ENCODE measurements at regions not wholly inside any gene's neighbourhood (a gene's known extent, or its start where the extent isn't known, plus 50 kb on each side); places are given as distances from the start of the nearest gene placed in this dataset.

DNA sequence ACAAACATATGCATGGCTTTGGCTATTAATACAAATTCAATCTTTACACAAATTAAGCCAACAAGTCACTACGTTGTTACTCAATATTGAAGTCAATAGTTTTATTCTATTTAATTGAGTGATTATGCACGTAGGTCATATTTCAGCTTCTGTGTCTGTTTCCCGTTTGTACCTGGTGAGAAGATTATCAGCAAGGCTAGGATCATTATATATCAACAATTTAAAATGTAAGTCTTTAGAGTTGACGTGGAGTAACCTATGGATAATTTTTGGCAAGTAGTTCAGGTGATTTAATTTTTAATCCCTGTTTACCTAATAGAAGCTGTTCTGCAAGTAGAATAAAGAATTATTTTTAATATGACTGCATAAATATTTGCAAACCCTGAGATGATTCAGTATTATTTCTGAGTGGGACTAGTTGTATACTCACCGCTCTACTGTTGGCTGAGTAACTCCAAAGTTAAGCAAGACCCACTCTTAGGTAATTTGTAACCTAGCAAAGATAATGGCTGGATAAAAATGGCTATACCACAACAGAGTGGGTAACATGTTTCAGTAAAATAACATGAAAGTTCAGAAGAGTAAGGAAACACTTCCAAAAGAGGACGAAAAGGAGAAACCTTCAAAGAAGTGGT is 161.0 kb downstream of the HGF start:
- H3K36me3 ChIP-seq (ENCODE audit: control insufficient read depth in 2 of 4, insufficient read depth in 4 of 4, low read length in 3 of 4) = no peaks in the 10 kb centered on the region
- H2AFZ ChIP-seq (ENCODE audit: low read length) = no peak overlapping the region
- no peak overlapping the region for H3K4me2 ChIP-seq (ENCODE audit: insufficient read depth in 1 of 2, low read depth in 2 of 2, low read length in 2 of 2)
- no peak overlapping the region for H3K4me3 ChIP-seq (ENCODE audit: extremely low read depth in 1 of 4, insufficient read depth in 2 of 4, low read depth in 3 of 4, low read length in 4 of 4)
- no peak overlapping the region for H3K14ac ChIP-seq (ENCODE audit: insufficient read length)
- H2BK12ac ChIP-seq (ENCODE audit: low read depth, low read length) = no peak overlapping the region
- no peak overlapping the region for H3K9ac ChIP-seq (replicated peaks in 1 of 4; ENCODE audit: extremely low read depth in 1 of 4, low read depth in 3 of 4, low read length in 3 of 4)
- no peak overlapping the region for H4K5ac ChIP-seq (ENCODE audit: insufficient read length, low read depth, low read length)
- CTCF ChIA-PET (ENCODE audit: partially characterized antibody) = no interaction called here
- no peaks in the 10 kb centered on the region for H3K79me1 ChIP-seq (ENCODE audit: low read depth, low read length)
- H3K18ac ChIP-seq (ENCODE audit: extremely low read depth, low read length) = no peak overlapping the region
- H3K9me3 ChIP-seq (ENCODE audit: insufficient read depth in 2 of 2, low read depth in 1 of 2, low read length in 1 of 2) = no peaks in the 10 kb centered on the region
- no peak overlapping the region for H3K56ac ChIP-seq (replicated peaks; ENCODE audit: insufficient read length, low read depth, low read length)
- no peak overlapping the region for H4K8ac ChIP-seq (ENCODE audit: extremely low read depth, insufficient read depth, low read length)
- H2BK20ac ChIP-seq (ENCODE audit: low read length) = no peak overlapping the region
- no peaks in the 10 kb centered on the region for H3K23me2 ChIP-seq (ENCODE audit: low read depth, low read length)
- no peak overlapping the region for H3K4ac ChIP-seq (replicated peaks; ENCODE audit: insufficient read length, low read depth, low read length)
- H4K20me1 ChIP-seq (replicated peaks in 1 of 2; ENCODE audit: control insufficient read depth in 1 of 2, insufficient read depth in 2 of 2, low read length in 2 of 2) = no peaks in the 10 kb centered on the region
- H2AK5ac ChIP-seq (ENCODE audit: low read depth, low read length) = no peak overlapping the region
- H3K79me2 ChIP-seq (ENCODE audit: control insufficient read depth in 1 of 2, insufficient read depth in 2 of 2, low read length in 2 of 2) = no peaks in the 10 kb centered on the region
- no peak overlapping the region for H3K27ac ChIP-seq (ENCODE audit: low read depth, low read length)
- DNase-seq (ENCODE audit: low read depth in 1 of 2, low spot score in 2 of 2) = no peak
- H2BK5ac ChIP-seq (ENCODE audit: low read depth, low read length) = no peak overlapping the region
- no peaks in the 10 kb centered on the region for H3K27me3 ChIP-seq (replicated peaks in 1 of 4; ENCODE audit: control insufficient read depth in 3 of 4, extremely low read depth in 1 of 4, insufficient read depth in 3 of 4, low read length in 3 of 4)
- WGBS, 2 experiments (ENCODE audit: extremely low coverage in 1 of 2, insufficient coverage in 1 of 2, insufficient read length in 1 of 2, insufficient replicate concordance in 2 of 2, low coverage in 1 of 2, low lambda C conversion rate in 2 of 2, missing lambda C conversion rate in 1 of 2) = 93% methylated on average over 6 of the region's 6 CpGs; no CpG with 5 or more reads in 1 of the 2 experiments
- no peak for FAIRE-seq
- TF ChIP-seq POU5F1 (IDR thresholded peaks at IDR 0.05; ENCODE audit: low read depth, low read length) = no peak
- TF ChIP-seq HDAC6 (IDR thresholded peaks at IDR 0.05; ENCODE audit: low read depth, low read length) = no peak
- no peak for TF ChIP-seq CTBP2 (IDR thresholded peaks at IDR 0.05; ENCODE audit: borderline replicate concordance, insufficient read depth, insufficient read length, low read length)
- no peak for TF ChIP-seq HDAC2 (IDR thresholded peaks at IDR 0.05; ENCODE audit: borderline replicate concordance in 1 of 2, low read depth in 2 of 2, low read length in 2 of 2)
- TF ChIP-seq ZNF274 (IDR thresholded peaks at IDR 0.05; ENCODE audit: borderline replicate concordance, extremely low read depth, low read length) = no peak
- no peak for TF ChIP-seq NANOG (IDR thresholded peaks at IDR 0.05; ENCODE audit: insufficient read depth, low read depth, low read length, poor library complexity, severe bottlenecking)
- no peak for TF ChIP-seq SP4 (IDR thresholded peaks at IDR 0.05; ENCODE audit: low read length)
- no peak for TF ChIP-seq FOSL1 (IDR thresholded peaks at IDR 0.05; ENCODE audit: insufficient read depth, low read depth, low read length)
- no peak for TF ChIP-seq CHD1 (IDR thresholded peaks at IDR 0.05; ENCODE audit: low read depth, low read length)
- no peak for TF ChIP-seq KDM4A (IDR thresholded peaks at IDR 0.05; ENCODE audit: low read depth, low read length, severe bottlenecking)
- TF ChIP-seq SUZ12 (IDR thresholded peaks at IDR 0.05; ENCODE audit: low read length) = no peak
- TF ChIP-seq TEAD4 (IDR thresholded peaks at IDR 0.05; ENCODE audit: low read depth, low read length) = no peak
- TF ChIP-seq YY1 (IDR thresholded peaks at IDR 0.05; ENCODE audit: low read depth, low read length) = no peak
- no peaks in the 10 kb centered on the region; a peak in 1 of 7 replicates for H3K4me1 ChIP-seq (replicated peaks in 1 of 4; ENCODE audit: control insufficient read depth in 3 of 4, insufficient read depth in 4 of 4, low read length in 3 of 4)
- no peak overlapping the region for H2BK15ac ChIP-seq (ENCODE audit: low read length)
- H2BK120ac ChIP-seq (replicated peaks; ENCODE audit: low read depth, low read length) = no peak overlapping the region
- POLR2A ChIA-PET (ENCODE audit: partially characterized antibody) = no interaction called here
- H4K91ac ChIP-seq (replicated peaks; ENCODE audit: insufficient read length, low read length) = no peak overlapping the region
- no peak overlapping the region for H3K23ac ChIP-seq (ENCODE audit: insufficient read length)
